DND-41 (cell line): ENCODE measurements at regions not wholly inside any gene's neighbourhood (a gene's known extent, or its start where the extent isn't known, plus 50 kb on each side); places are given as distances from the start of the nearest gene placed in this dataset.

Experiments used
- EZH2 ChIP-seq: IDR thresholded peaks from 3 replicates; pipeline ENCODE4 v1.6.1; 2012; ENCODE audit warnings: borderline replicate concordance, low read depth, mild to moderate bottlenecking, moderate library complexity, low read length, inconsistent platforms; ENCODE audit not compliant: severe bottlenecking
- TF ChIP-seq, protein P1 (sequence below): IDR thresholded peaks from 2 replicates; pipeline ENCODE4 v1.5.1; 2012; ENCODE audit warnings: borderline replicate concordance, low read length, moderate library complexity, mild to moderate bottlenecking; ENCODE audit not compliant: poor library complexity, severe bottlenecking; ENCODE audit errors: extremely low read depth

DNA sequence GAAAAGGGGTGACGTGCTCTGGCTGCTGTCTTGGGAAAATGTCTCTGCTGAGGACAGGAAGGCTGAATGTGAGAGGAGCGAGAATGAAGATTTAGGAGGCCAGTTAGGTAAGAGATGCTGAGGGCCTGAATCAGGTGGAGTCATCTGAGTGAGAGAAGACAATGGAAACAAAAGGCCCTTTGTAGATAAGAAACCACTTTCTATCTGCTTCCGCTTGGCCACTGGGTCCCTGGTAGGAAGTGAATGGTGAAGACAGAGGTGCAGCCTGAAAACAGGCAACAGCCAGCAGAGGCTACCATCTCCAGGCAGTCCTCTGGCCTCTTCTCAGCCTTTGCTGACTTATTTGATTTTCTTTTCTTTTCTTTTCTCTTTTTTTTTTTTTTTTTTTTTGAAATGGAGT is 374.0 kb upstream of the SLC14A2 start:
- TF ChIP-seq, protein P1, sequence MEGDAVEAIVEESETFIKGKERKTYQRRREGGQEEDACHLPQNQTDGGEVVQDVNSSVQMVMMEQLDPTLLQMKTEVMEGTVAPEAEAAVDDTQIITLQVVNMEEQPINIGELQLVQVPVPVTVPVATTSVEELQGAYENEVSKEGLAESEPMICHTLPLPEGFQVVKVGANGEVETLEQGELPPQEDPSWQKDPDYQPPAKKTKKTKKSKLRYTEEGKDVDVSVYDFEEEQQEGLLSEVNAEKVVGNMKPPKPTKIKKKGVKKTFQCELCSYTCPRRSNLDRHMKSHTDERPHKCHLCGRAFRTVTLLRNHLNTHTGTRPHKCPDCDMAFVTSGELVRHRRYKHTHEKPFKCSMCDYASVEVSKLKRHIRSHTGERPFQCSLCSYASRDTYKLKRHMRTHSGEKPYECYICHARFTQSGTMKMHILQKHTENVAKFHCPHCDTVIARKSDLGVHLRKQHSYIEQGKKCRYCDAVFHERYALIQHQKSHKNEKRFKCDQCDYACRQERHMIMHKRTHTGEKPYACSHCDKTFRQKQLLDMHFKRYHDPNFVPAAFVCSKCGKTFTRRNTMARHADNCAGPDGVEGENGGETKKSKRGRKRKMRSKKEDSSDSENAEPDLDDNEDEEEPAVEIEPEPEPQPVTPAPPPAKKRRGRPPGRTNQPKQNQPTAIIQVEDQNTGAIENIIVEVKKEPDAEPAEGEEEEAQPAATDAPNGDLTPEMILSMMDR: no peak
- TF ChIP-seq EZH2: no peak
